Skeletal muscle tissue (tissue), 3 donors: ENCODE measurements at regions not wholly inside any gene's neighbourhood (a gene's known extent, or its start where the extent isn't known, plus 50 kb on each side); places are given as distances from the start of the nearest gene placed in this dataset.

Source experiments
- H3K27ac ChIP-seq: one replicate; pipeline ENCODE4 v1.7.0; 2013; ENCODE audit warnings: mild to moderate bottlenecking, low read depth, low read length, inconsistent platforms
- H3K27me3 ChIP-seq, 3 donors: one replicate each; pipeline ENCODE4 v1.7.0; 2013; ENCODE audit warnings: low read length in 3 of 3; ENCODE audit not compliant: control insufficient read depth in 3 of 3, insufficient read depth in 3 of 3
- H3K36me3 ChIP-seq, 3 donors: one replicate each; pipeline ENCODE4 v1.7.0; 2013; ENCODE audit warnings: low read length in 3 of 3; ENCODE audit not compliant: control insufficient read depth in 3 of 3, insufficient read depth in 3 of 3
- H3K4me1 ChIP-seq, 3 donors: one replicate each; pipeline ENCODE4 v1.7.0; 2013; ENCODE audit warnings: low read length in 3 of 3, mild to moderate bottlenecking in 3 of 3; ENCODE audit not compliant: control insufficient read depth in 3 of 3, insufficient read depth in 3 of 3
- H3K4me3 ChIP-seq, 3 donors: one replicate each; pipeline ENCODE4 v1.7.0; 2013; ENCODE audit warnings: low read length in 3 of 3
- H3K9ac ChIP-seq, 3 donors: one replicate each; pipeline ENCODE4 v1.7.0; 2013; ENCODE audit warnings: low read length in 3 of 3, mild to moderate bottlenecking in 3 of 3, moderate library complexity in 2 of 3, low read depth in 1 of 3
- H3K9me3 ChIP-seq, 3 donors: one replicate each; pipeline ENCODE4 v1.7.0; 2013; ENCODE audit warnings: low read length in 3 of 3; ENCODE audit not compliant: control insufficient read depth in 3 of 3
- donor health status: Osteomylitis.

DNA sequence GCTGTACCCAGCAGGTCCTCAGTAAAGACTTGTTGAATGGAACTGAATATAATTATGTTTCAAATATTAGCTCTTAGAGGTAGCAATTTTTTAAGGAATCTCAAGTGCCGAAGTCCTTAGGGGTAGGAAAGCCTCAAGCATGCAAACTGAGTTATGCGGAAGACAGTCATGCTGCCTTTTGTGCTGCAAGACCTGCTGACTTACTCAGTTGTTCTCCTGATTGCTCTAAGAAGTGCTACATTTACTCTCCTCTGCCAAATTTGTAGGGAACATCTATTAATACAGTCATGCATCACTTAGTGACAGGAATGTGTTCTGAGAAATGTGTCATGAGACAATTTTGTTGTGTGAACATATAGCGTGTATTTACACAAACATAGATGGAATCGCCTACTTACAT, 325.6 kb upstream of the AZI2 start:
- no peak overlapping the region for H3K4me3 ChIP-seq
- H3K27ac ChIP-seq = no peak overlapping the region
- no peaks in the 10 kb centered on the region for H3K27me3 ChIP-seq
- H3K4me1 ChIP-seq = peaks cover 3 to 13% (median 13%) of the 10 kb centered on the region in 3 donors
- no peak overlapping the region for H3K9ac ChIP-seq
- no peaks in the 10 kb centered on the region for H3K9me3 ChIP-seq
- no peaks in the 10 kb centered on the region for H3K36me3 ChIP-seq

DNA sequence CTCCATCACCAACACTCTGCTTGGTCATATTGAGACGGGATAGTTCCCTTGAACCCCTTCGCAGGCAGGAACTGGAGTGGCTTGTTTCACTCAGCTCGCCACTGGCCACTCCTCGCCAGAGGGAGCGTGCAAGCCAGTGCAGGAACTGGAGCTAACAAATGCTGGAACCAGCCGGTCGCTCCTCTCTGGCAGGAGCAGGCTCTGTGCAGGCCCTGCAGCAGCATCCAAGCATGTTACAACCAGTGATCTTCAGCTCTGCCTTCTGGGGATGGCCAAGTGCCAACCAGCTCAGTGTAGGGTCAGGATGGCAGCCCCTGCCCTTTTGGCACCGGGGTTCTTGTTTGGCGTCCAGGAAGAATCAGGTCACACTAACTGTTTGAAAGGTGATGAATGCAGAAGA, 329.0 kb upstream of the AZI2 start:
- peaks cover 3 to 13% (median 9%) of the 10 kb centered on the region in 3 donors for H3K4me1 ChIP-seq
- H3K27ac ChIP-seq = no peak overlapping the region
- H3K9me3 ChIP-seq = no peaks in the 10 kb centered on the region
- no peak overlapping the region for H3K4me3 ChIP-seq
- H3K9ac ChIP-seq = no peak overlapping the region
- H3K36me3 ChIP-seq = no peaks in the 10 kb centered on the region
- no peaks in the 10 kb centered on the region for H3K27me3 ChIP-seq

DNA sequence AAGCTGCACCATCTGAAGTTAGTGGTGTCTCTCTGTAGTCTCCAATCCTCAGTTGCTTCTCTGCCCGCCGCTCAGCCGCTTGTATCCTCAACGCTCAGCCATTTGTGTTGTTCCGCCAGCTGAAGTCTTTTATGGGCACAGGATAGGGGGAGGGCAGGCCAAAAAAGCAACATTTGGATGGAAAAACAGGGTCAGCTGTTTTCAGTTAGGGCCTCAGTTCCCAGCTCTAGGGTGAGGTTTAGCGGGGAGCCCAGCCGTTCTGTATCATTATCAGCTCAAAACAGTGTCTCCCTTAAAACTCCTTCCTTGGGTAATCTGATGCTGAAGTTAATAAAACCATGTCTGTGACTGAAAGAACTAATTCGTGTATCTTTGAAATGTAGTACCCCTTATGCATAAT, 329.5 kb upstream of the AZI2 start:
- H3K27ac ChIP-seq = no peak overlapping the region
- no peaks in the 10 kb centered on the region for H3K36me3 ChIP-seq
- H3K9ac ChIP-seq = no peak overlapping the region
- no peaks in the 10 kb centered on the region for H3K9me3 ChIP-seq
- H3K4me1 ChIP-seq = peaks cover 3 to 12% (median 9%) of the 10 kb centered on the region in 3 donors
- H3K4me3 ChIP-seq = no peak overlapping the region
- no peaks in the 10 kb centered on the region for H3K27me3 ChIP-seq

DNA sequence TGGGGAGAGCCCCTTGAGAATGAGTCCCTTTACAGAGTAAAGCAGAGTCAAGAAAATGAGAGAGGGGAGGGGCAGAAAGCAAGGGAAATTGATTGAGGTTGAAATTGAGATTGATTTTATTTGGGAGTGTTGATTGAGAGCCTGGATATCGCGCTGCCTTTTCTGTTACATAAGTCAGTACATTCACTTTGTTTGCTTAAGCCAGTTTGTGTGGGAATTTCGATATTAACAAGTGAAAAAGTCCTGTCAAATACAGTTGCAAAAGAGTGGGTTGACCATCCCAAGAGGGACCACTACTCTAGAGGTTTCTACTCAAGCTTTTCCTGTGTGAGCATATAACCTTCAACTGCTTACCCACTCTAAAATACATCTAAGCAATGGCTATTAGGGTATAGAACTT, 331.4 kb upstream of the AZI2 start:
- Histone ChIP-seq H3K27ac (no peak overlapping the region), H3K4me1 (no peaks in the 10 kb centered on the region), H3K4me3 (no peak overlapping the region), H3K9ac (no peak overlapping the region), H3K27me3 (no peaks in the 10 kb centered on the region), H3K9me3 (no peaks in the 10 kb centered on the region), H3K36me3 (no peaks in the 10 kb centered on the region)

DNA sequence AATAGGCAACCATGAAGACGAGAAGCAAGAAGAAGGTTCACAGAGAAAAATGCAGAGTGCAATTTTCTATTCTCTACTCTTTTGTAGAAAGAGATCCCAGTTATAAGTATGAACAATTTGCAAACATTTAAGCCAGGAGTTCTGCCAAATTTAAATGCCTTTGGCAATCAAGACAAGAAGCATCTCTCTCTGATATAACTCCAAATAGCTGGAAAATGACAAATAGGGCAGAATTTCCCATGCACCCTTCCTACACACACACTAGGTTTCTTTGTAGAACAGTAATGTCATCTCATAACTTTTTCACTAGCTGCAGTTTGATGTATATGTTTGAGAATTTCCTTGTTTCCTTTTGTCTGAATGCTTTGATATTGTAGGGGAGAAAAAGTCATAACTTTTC, 333.5 kb upstream of the AZI2 start:
- H3K9me3 ChIP-seq = no peaks in the 10 kb centered on the region
- H3K27ac ChIP-seq = no peak overlapping the region
- no peaks in the 10 kb centered on the region for H3K4me1 ChIP-seq
- H3K27me3 ChIP-seq = no peaks in the 10 kb centered on the region
- H3K36me3 ChIP-seq = no peaks in the 10 kb centered on the region
- H3K4me3 ChIP-seq = no peak overlapping the region
- H3K9ac ChIP-seq = no peak overlapping the region

DNA sequence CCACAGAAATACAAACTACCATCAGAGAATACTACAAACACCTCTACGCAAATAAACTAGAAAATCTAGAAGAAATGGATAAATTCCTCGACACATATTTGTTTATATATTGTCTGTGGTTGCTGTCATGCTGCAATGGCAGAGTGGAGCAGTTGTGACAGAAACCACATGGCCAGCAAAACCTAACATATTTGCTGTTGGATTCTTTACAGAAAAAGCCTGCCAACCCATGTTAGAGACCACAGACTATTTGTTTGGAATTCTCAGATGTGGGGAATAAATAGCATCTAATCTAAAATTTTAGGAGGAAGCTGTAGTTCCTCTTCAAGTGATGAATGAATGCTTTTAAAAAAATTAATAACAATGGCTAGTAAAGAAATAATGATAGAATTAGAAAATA, 341.6 kb upstream of the AZI2 start:
- H3K9me3 ChIP-seq = no peaks in the 10 kb centered on the region
- H3K27me3 ChIP-seq = no peaks in the 10 kb centered on the region
- H3K4me3 ChIP-seq = no peak overlapping the region
- no peaks in the 10 kb centered on the region for H3K36me3 ChIP-seq
- H3K4me1 ChIP-seq = no peaks in the 10 kb centered on the region
- no peak overlapping the region for H3K27ac ChIP-seq
- no peak overlapping the region for H3K9ac ChIP-seq

DNA sequence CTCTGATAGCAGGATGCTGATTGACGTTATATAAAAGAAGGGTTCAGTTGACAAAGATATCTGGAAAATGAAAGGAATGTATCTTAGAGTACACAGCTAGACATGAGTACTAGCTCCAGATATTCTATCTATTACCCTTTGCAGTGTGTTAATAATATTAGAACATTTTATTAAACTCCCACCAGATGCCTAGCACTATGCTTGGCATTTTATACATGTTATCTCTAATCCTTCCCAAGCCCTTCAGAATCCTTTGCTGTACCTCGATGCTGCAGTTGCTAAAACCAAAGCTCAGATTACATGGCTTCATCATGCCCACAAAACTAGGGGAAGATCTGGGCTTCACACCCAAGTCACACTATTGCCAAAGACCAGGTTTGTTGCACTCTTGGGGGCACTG, 350.1 kb upstream of the AZI2 start:
- H3K4me1 ChIP-seq = peaks cover 0 to 2% (median 0%) of the 10 kb centered on the region in 3 donors
- H3K27me3 ChIP-seq = no peaks in the 10 kb centered on the region
- H3K27ac ChIP-seq = no peak overlapping the region
- no peak overlapping the region for H3K9ac ChIP-seq
- H3K4me3 ChIP-seq = no peak overlapping the region
- H3K36me3 ChIP-seq = no peaks in the 10 kb centered on the region
- no peaks in the 10 kb centered on the region for H3K9me3 ChIP-seq

DNA sequence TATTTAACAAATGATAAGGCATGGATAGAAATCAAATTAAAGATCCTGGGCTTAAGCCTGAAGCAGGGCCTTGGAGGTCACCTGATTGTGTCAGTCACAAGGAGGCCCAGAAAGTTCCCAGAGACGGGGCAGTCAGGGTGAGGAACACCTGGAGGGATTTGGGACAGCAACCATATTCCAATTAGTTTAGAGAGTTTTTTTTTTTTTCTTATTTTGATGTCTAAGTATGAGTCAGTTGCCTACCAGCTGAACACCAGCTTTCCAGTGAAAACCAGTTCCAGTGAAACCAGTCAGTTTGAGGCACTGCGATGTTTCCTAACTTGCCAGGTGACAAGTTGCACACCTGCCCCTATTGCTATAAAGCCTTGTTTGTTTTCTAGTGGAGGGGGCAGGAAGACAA, 350.7 kb upstream of the AZI2 start:
- H3K36me3 ChIP-seq = no peaks in the 10 kb centered on the region
- H3K27ac ChIP-seq = no peak overlapping the region
- H3K4me1 ChIP-seq = peaks cover 0 to 2% (median 0%) of the 10 kb centered on the region in 3 donors
- no peak overlapping the region for H3K4me3 ChIP-seq
- no peaks in the 10 kb centered on the region for H3K27me3 ChIP-seq
- H3K9me3 ChIP-seq = no peaks in the 10 kb centered on the region
- no peak overlapping the region for H3K9ac ChIP-seq

DNA sequence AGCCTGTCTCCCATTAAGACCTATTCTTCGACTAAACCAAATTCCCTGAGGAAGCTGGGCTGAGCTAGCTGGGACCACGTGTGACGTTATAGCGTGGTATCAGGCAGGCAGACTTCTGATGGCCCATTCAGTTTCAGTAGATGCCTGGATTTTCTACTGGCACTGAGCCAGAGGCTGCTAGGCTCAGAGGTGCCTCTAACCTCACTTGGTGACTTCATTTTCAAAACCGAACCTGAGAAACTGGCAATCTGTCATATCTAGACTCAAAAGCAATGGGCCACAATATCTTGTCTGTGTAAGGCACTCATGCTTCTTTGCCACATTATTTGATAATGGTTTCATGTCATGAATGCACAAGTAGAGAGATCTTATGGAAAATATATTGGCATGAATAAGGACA, 352.1 kb upstream of the AZI2 start:
- Histone ChIP-seq H3K9ac (no peak overlapping the region), H3K9me3 (no peaks in the 10 kb centered on the region), H3K4me3 (no peak overlapping the region), H3K27ac (no peak overlapping the region), H3K36me3 (no peaks in the 10 kb centered on the region), H3K4me1 (peaks cover 0 to 2% (median 0%) of the 10 kb centered on the region in 3 donors), H3K27me3 (no peaks in the 10 kb centered on the region)

DNA sequence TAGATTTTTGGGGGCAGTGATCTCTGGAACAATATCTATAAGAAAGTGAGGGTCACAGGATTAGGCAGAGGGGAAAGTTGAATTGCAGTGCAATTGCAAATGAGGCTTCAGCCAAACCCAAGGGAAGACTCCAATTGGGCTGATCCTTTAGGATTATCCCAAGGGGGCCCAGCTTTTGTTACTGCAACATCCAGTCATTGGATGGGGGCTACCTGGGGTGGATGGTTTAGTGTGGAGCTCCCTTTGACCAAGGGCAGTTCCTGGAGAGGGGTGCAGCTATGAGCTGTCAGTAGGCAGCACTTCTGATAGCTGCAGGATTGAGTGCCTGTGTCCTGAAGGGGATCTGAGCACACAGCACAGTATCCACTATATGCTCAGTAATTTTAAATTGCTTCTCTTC, 355.2 kb upstream of the AZI2 start:
- Histone ChIP-seq H3K27me3 (no peaks in the 10 kb centered on the region), H3K4me1 (peaks cover 0 to 2% (median 0%) of the 10 kb centered on the region in 3 donors), H3K9ac (no peak overlapping the region), H3K4me3 (no peak overlapping the region), H3K9me3 (no peaks in the 10 kb centered on the region), H3K27ac (no peak overlapping the region), H3K36me3 (no peaks in the 10 kb centered on the region)

DNA sequence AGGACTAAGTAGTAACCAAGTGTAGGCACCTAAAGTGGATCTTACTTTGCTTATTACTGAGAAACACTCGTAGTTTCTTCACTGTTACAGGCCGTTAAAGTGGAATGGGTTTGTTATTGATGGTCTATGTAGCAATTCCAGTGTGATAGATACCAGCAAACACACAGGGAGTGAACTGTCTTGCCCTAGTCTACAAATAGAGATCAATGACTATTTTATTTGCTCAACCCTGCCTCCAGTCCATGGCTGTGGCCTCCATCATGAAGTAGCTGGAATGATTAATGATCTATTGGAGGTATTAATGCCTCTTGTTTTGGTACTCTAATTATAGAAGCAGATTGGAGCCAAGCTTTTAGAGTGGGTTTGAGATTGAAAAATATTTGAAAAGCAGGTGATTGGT, 362.7 kb upstream of the AZI2 start:
- Histone ChIP-seq H3K9ac (no peak overlapping the region), H3K9me3 (no peaks in the 10 kb centered on the region), H3K27me3 (no peaks in the 10 kb centered on the region), H3K27ac (no peak overlapping the region), H3K4me1 (no peaks in the 10 kb centered on the region), H3K36me3 (no peaks in the 10 kb centered on the region), H3K4me3 (no peak overlapping the region)
